ENCODE measurements at regions not wholly inside any gene's neighbourhood (a gene's known extent, or its start where the extent isn't known, plus 50 kb on each side); places are given as distances from the start of the nearest gene placed in this dataset.

GRCh38 chr18:44075038-44075437, 605.6 kb upstream of the SETBP1 start:
- no peak for DNase-seq (ENCODE audit: low read depth, low spot score)
- no peak overlapping the region for H3K4me3 ChIP-seq

GRCh38 chr18:44079606-44080005, 601.1 kb upstream of the SETBP1 start:
- no peak for DNase-seq (ENCODE audit: low read depth, low spot score)
- Histone ChIP-seq H3K9me3 (ENCODE audit: low read depth, low read length) (no peaks in the 10 kb centered on the region), H3K4me3 (no peak overlapping the region), H3K9ac (ENCODE audit: insufficient read length) (no peak overlapping the region), H3K36me3 (ENCODE audit: insufficient read depth, low read length) (no peaks in the 10 kb centered on the region), H3K27ac (peak overlapping the region; percentile 67; the same call in 1 of the 2 replicates)
- TF ChIP-seq POLR2AphosphoS5 (IDR thresholded peaks at IDR 0.05; ENCODE audit: borderline replicate concordance, low read depth, low read length) = no peak

More at GRCh38 chr18:44075038-44075437, 605.6 kb upstream of the SETBP1 start:
- no peak overlapping the region for H3K27ac ChIP-seq
- no peak for TF ChIP-seq POLR2AphosphoS5 (IDR thresholded peaks at IDR 0.05; ENCODE audit: borderline replicate concordance, low read depth, low read length)
- TF ChIP-seq FOXP2 (optimal IDR thresholded peaks at IDR 0.05; ENCODE audit: control extremely low read depth, extremely low read length, insufficient read depth) = no peak
- TF ChIP-seq EZH2 (IDR thresholded peaks at IDR 0.05) = no peak
- H3K9me3 ChIP-seq (ENCODE audit: low read depth, low read length) = no peaks in the 10 kb centered on the region
- H3K9ac ChIP-seq (ENCODE audit: insufficient read length) = no peak overlapping the region
- H3K36me3 ChIP-seq (ENCODE audit: insufficient read depth, low read length) = no peaks in the 10 kb centered on the region

GRCh38 chr18:44080054-44080453, 600.6 kb upstream of the SETBP1 start:
- Histone ChIP-seq H3K36me3 (ENCODE audit: insufficient read depth, low read length) (no peaks in the 10 kb centered on the region), H3K4me3 (no peak overlapping the region), H3K9ac (ENCODE audit: insufficient read length) (no peak overlapping the region), H3K9me3 (ENCODE audit: low read depth, low read length) (no peaks in the 10 kb centered on the region), H3K27ac (peak overlapping the region; percentile 67; the same call in 1 of the 2 replicates)
- no peak for TF ChIP-seq FOXP2 (optimal IDR thresholded peaks at IDR 0.05; ENCODE audit: control extremely low read depth, extremely low read length, insufficient read depth)
- TF ChIP-seq EZH2 (IDR thresholded peaks at IDR 0.05) = no peak
- no peak for TF ChIP-seq POLR2AphosphoS5 (IDR thresholded peaks at IDR 0.05; ENCODE audit: borderline replicate concordance, low read depth, low read length)
- DNase-seq (ENCODE audit: low read depth, low spot score) = no peak

GRCh38 chr18:44089732-44090131, 591.0 kb upstream of the SETBP1 start:
- Histone ChIP-seq H3K36me3 (ENCODE audit: insufficient read depth, low read length) (no peaks in the 10 kb centered on the region), H3K9ac (ENCODE audit: insufficient read length) (no peak overlapping the region), H3K9me3 (ENCODE audit: low read depth, low read length) (no peaks in the 10 kb centered on the region), H3K27ac (no peak overlapping the region), H3K4me3 (no peak overlapping the region)
- no peak for DNase-seq (ENCODE audit: low read depth, low spot score)
- TF ChIP-seq FOXP2 (optimal IDR thresholded peaks at IDR 0.05; ENCODE audit: control extremely low read depth, extremely low read length, insufficient read depth) = no peak
- no peak for TF ChIP-seq POLR2AphosphoS5 (IDR thresholded peaks at IDR 0.05; ENCODE audit: borderline replicate concordance, low read depth, low read length)
- no peak for TF ChIP-seq EZH2 (IDR thresholded peaks at IDR 0.05)

GRCh38 chr18:44090453-44090852, 590.2 kb upstream of the SETBP1 start:
- DNase-seq (ENCODE audit: low read depth, low spot score) = no peak

GRCh38 chr18:44093253-44093652, 587.4 kb upstream of the SETBP1 start:
- Histone ChIP-seq H3K4me3 (no peak overlapping the region), H3K9ac (ENCODE audit: insufficient read length) (no peak overlapping the region), H3K36me3 (ENCODE audit: insufficient read depth, low read length) (no peaks in the 10 kb centered on the region), H3K9me3 (ENCODE audit: low read depth, low read length) (no peaks in the 10 kb centered on the region), H3K27ac (no peak overlapping the region)
- no peak for TF ChIP-seq POLR2AphosphoS5 (IDR thresholded peaks at IDR 0.05; ENCODE audit: borderline replicate concordance, low read depth, low read length)
- no peak for TF ChIP-seq EZH2 (IDR thresholded peaks at IDR 0.05)
- TF ChIP-seq FOXP2 (optimal IDR thresholded peaks at IDR 0.05; ENCODE audit: control extremely low read depth, extremely low read length, insufficient read depth) = no peak
- no peak for DNase-seq (ENCODE audit: low read depth, low spot score)

More at GRCh38 chr18:44090453-44090852, 590.2 kb upstream of the SETBP1 start:
- H3K27ac ChIP-seq = no peak overlapping the region
- TF ChIP-seq FOXP2 (optimal IDR thresholded peaks at IDR 0.05; ENCODE audit: control extremely low read depth, extremely low read length, insufficient read depth) (no peak), EZH2 (IDR thresholded peaks at IDR 0.05) (no peak), POLR2AphosphoS5 (IDR thresholded peaks at IDR 0.05; ENCODE audit: borderline replicate concordance, low read depth, low read length) (no peak)
- H3K4me3 ChIP-seq = no peak overlapping the region
- H3K9me3 ChIP-seq (ENCODE audit: low read depth, low read length) = no peaks in the 10 kb centered on the region
- H3K9ac ChIP-seq (ENCODE audit: insufficient read length) = no peak overlapping the region
- no peaks in the 10 kb centered on the region for H3K36me3 ChIP-seq (ENCODE audit: insufficient read depth, low read length)

GRCh38 chr18:44096016-44096415, 584.7 kb upstream of the SETBP1 start:
- Histone ChIP-seq H3K36me3 (ENCODE audit: insufficient read depth, low read length) (no peaks in the 10 kb centered on the region), H3K4me3 (no peak overlapping the region), H3K9ac (ENCODE audit: insufficient read length) (no peak overlapping the region), H3K9me3 (ENCODE audit: low read depth, low read length) (no peaks in the 10 kb centered on the region), H3K27ac (no peak overlapping the region)
- TF ChIP-seq EZH2 (IDR thresholded peaks at IDR 0.05) (no peak), FOXP2 (optimal IDR thresholded peaks at IDR 0.05; ENCODE audit: control extremely low read depth, extremely low read length, insufficient read depth) (no peak), POLR2AphosphoS5 (IDR thresholded peaks at IDR 0.05; ENCODE audit: borderline replicate concordance, low read depth, low read length) (no peak)
- no peak for DNase-seq (ENCODE audit: low read depth, low spot score)

- no peak for TF ChIP-seq FOXP2 (optimal IDR thresholded peaks at IDR 0.05; ENCODE audit: control extremely low read depth, extremely low read length, insufficient read depth)
- no peak for TF ChIP-seq EZH2 (IDR thresholded peaks at IDR 0.05)
- TF ChIP-seq POLR2AphosphoS5 (IDR thresholded peaks at IDR 0.05; ENCODE audit: borderline replicate concordance, low read depth, low read length) = no peak
- Histone ChIP-seq H3K4me3 (no peak overlapping the region), H3K27ac (no peak overlapping the region), H3K36me3 (ENCODE audit: insufficient read depth, low read length) (no peaks in the 10 kb centered on the region), H3K9ac (ENCODE audit: insufficient read length) (no peak overlapping the region), H3K9me3 (ENCODE audit: low read depth, low read length) (no peaks in the 10 kb centered on the region)
- DNase-seq (ENCODE audit: low read depth, low spot score) = no peak
Measured at GRCh38 chr18:44098551-44099098, 582.1 kb upstream of the SETBP1 start.

- no peak overlapping the region for H3K27ac ChIP-seq
- H3K9ac ChIP-seq (ENCODE audit: insufficient read length) = no peak overlapping the region
- TF ChIP-seq POLR2AphosphoS5 (IDR thresholded peaks at IDR 0.05; ENCODE audit: borderline replicate concordance, low read depth, low read length) (no peak), FOXP2 (optimal IDR thresholded peaks at IDR 0.05; ENCODE audit: control extremely low read depth, extremely low read length, insufficient read depth) (no peak), EZH2 (IDR thresholded peaks at IDR 0.05) (no peak)
- DNase-seq (ENCODE audit: low read depth, low spot score) = no peak
- H3K36me3 ChIP-seq (ENCODE audit: insufficient read depth, low read length) = no peaks in the 10 kb centered on the region
- H3K4me3 ChIP-seq = no peak overlapping the region
- H3K9me3 ChIP-seq (ENCODE audit: low read depth, low read length) = no peaks in the 10 kb centered on the region
Measured at GRCh38 chr18:44107187-44107586, 573.5 kb upstream of the SETBP1 start.

Measured in SK-N-MC (cell line).